Left lobe of liver (tissue), 2 donors: ENCODE measurements at regions not wholly inside any gene's neighbourhood (a gene's known extent, or its start where the extent isn't known, plus 50 kb on each side); places are given as distances from the start of the nearest gene placed in this dataset.
"Not testable (repeated sequence)": the region's sequence is repeated elsewhere in the genome, so short reads cannot be mapped to it uniquely, and the experiment has no call there.

ENCODE experiments used
- ATAC-seq: fragments of 200-7000 bp; cut with Tn5 transposase; one replicate; pipeline ENCODE4 v1.9.1; 2020; ENCODE audit warnings: mild to moderate bottlenecking, moderate library complexity
- DNase-seq: peaks from one replicate; pipeline ENCODE4 v3.0.0-alpha.2; 2020; ENCODE audit warnings: low spot score
- donor health status: DM: no; HTN: no; CAD: no; lungs with moderate emphysema.
- donor health status: DM: no; HTN: yes; CAD: no.

DNA sequence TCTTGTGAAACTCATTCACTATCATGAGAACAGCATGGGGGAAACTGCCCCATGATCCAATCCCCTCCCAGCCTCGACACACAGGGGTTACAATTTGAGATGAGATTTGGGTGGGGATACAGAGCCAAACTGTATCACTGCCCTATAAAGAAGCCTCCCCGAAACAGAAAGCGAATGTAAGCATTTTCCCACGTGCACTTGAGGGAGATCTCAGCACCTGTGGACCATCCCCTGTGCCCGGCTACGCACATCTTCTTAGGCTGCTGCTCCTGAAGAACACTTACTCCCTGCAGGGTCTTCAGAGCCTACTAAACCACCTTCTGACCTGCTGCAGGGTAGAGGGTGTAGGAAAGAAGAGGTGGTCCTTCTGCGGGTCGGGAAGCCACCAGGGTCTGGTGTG is 410.2 kb upstream of the IRX2 start:
- no peak for DNase-seq
- no peak for ATAC-seq

DNA sequence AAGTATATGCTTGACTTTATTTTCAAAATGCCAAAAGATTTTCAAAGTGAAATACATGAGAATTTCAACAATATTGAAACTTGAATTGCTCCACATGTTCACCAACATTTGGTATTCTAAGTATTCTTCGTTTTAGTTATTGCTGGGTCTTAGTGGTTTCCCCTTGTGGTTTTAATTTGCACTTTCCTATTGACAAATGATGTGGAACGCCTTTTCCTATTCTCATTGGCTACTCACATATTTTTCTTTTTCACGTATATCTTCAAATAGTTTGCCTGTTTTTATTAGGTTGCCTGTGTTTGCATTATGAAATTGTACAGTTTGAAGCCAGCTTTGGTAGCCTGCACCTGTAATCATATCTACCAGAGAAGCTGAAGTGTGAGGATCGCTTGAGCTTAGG is 405.7 kb upstream of the IRX2 start:
- DNase-seq (no peak), ATAC-seq (no peak)

DNA sequence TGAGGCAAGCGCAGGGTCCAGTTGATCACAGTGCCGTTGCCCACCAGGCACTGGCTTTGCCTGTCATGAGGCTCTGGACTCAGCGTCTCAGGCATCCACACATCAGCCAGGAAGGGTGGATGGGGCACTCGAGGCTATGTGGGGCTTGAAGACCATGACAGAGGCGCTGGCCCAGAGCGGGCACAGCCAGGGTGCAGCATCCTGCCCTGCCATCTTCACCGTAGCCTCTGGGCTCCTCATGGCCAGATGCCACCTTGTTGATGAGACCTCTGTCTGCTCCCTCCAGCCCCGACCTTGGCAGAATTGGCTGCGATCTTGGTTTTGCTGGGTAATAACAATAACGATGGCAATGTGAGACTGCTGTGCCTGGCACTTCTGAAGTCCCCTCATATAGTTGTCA is 404.2 kb upstream of the IRX2 start:
- ATAC-seq = no peak
- no peak for DNase-seq

DNA sequence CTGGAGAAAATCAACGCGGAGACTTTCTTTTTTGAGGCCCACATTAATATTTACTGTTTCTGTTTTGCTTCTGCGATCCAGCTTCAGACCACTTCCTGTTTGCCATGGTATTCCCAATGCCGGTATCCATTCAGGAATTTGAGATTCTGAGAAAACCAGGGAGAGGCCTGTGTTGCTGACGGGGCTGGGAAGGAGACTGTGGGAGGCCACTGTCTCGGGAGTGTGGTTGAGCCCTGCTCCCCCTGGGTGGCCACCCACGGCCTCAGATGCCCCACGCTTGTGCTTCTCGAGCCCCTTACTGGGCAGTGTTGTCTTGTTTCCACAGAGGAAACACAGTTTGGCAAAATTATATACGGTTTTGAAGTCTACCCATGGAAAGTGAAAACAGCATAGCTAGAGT is 403.6 kb upstream of the IRX2 start:
- no peak for DNase-seq
- ATAC-seq = no peak

DNA sequence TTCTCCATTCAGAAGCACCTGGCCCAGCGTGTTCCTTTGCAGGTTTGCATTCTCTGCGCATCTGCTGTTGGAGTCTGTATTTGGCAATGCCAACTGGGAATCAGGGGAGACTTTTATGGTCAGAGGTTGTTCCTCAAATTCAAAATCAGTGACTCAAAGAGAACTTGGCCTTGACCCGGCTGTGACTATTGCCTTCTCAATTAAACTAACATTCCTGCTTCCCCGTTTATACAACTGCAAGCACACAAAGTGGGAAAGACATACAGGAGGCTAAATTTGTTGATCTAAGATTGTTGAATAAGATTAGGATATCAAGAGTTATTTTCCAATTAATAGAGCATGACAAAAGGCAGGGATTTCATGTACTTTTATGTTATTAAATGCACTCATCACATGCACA is 402.4 kb upstream of the IRX2 start:
- ATAC-seq (no peak), DNase-seq (no peak)

DNA sequence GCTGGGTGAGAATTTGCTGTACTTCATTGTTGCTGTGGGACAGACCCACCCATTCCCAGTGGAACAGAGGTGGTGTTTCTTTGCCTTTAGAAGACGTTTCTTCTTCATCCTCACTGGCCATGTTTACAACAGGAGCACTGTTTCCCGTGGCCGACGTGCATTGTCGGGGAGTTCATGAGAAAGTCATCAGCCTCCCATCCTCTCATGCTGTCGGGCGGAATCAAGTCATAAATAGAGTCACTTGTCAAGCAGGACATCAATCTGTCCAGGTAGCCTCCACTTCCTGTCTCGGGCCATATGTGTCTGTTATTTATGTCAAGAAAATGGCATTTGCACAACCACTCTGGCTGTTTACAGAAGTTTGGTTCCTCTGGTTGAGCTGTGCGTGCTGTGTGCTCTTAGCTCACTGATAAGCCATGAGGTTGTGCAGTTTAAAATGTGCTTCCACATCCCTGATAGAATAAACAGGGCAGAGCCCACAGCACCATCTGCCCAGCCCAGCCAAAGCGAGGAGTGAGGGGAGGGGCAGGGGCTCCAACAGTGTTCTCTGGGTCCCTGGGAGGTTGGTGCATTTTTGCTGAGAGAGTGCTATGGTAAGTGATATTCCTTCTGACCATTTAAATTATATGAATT is 401.9 kb upstream of the IRX2 start:
- ATAC-seq (no peak), DNase-seq (no peak)

DNA sequence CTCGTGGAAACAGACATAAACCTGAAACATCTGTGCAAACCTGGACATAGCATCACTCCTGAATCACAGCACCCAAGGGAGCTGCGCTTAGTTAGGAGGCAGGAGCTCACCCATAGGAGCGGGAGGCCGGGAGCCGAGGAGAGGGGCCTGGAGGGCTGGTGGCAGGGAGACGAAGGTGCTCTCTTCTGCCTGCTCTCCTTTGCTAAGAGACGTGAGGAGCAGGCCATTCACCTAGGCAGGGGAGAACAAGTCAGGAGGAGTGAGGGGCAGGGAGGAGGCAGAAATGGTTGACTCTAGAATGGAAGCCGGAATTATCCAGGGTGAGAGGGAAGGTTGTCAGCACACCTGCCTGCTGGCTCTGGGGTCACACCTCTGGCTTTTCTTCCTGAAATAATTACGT is 398.4 kb upstream of the IRX2 start:
- DNase-seq (no peak), ATAC-seq (no peak)

DNA sequence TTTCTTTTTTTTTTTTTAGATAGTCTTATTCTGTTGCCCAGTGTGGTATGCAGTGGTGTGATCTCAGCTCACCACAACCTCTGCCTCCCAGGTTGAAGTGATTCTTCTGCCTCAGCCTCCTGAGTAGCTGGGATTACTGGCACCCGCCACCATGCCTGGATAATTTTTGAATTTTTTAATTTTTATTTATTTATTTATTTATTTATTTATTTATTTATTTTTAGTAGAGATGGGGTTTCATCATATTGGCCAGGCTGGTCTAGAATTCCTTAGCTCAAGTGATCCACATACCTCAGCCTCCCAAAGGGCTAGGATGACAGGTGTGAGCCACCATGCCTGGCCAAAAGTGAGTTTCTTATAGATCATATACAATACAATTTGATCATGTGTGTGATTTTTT is 395.9 kb upstream of the IRX2 start:
- not testable (repeated sequence) for ATAC-seq, DNase-seq

DNA sequence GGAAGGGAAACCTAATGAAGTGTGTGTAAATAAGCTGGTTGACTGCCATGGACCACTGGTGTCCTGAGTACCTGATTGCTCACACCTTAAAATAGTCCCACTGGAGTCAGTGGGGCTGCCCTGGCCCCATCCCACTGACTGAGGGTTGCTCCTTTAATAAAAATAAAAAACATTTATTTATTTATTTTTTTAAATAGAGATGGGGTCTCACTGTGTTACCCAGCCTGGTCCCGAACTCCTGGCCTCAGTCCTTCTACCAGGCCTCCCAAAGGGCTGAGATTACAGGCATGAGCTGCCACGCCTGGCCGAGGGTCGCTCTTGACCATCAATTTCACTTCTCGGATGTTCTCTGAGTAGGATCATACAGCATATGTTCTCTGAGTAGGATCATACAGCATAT is 394.2 kb upstream of the IRX2 start:
- DNase-seq = no peak
- no peak for ATAC-seq

DNA sequence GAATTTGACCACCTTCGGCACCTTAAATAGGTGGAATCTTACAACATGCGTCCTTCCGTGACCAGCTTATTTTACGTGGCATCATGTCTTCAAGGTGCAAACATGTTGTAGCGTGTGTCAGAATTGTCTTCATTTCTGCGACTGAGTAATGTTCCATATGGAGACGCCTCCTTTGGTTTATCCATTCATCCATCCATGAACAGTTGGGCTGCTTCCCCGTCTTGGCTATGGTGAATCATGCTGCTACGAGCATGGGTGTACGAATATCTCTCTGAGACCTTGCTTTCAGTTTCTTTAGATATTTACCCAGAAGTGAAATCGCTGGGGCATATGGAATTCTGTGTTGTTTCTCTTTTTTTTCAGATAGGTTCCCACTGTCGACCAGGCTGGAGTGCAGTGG is 391.9 kb upstream of the IRX2 start:
- ATAC-seq = no peak
- DNase-seq = no peak

DNA sequence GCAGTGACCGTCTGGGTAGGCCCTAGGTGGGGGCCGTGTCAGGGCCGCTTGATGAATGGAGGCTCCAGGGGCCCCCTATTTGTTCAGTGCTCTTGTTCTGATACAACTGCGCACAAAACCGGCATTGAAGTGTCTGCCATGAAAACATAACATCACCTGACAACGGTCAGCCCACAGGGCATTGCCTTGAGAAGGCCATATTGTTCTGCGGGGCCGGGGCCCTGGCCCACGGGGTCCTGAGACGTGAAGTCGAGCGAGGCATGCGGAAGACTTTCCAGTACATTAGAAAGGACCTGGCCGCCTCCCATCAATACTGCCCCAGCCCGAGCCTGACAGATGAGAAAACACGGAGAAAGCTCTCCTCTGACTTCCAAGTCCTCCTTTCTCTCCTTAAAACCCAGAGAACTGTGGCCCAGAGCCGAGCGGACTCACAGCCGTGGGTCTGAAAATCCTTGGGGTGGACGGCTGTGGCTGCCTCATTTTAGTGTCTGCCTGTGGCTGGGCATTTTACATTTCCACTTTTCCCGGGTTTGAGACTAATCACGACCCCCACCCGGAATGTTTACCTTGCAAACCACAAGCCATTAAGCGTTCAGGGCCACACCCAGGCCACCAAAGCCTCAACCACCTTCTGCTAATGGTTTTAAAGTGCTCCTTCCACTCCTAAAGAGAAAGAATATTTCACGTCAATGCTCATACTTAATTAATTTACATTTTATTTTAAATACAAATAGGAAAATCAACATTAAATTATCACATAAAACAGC is 391.0 kb upstream of the IRX2 start:
- ATAC-seq (no peak), DNase-seq (no peak)

DNA sequence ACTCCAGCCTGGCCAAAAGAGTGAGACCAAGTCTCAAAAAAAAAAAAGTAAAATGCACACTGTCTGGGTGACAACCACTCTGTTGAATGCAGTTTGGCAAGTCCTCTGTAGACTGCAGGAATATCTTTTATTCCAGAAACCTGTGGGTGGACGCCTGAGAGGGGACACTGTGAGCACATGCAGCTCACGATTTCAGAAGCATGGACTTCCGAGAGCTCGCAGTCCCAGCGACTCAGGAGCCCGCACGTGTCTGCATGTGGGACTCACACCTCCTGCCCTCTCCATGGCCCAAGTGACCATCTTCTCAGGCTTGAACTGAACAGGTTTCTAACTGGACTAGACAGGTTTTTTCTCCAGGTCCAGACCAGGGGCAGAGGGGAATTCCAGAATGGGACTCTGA is 388.6 kb upstream of the IRX2 start:
- ATAC-seq (no peak), DNase-seq (no peak)

DNA sequence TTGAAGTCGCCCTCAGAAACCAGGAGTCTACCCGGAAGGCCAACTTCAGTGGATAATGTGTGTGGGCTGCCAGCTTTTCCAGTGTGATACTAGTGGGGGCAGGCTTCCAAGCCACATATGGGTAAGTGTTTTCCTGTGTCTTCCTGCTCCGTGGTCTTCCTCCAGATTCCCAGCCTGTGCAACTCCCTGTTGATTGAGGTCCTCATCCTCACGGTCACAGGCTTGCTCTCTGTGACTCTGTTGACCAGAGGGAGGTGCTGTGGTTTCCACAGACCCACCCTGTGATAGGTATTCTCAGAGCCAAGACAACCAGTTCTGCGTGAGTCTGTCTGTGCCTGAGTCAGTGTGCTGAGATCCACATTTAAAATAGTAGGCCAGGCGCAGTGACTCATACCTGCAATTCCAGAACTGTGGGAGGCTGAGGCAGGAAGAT is 388.0 kb upstream of the IRX2 start:
- DNase-seq (no peak), ATAC-seq (no peak)

DNA sequence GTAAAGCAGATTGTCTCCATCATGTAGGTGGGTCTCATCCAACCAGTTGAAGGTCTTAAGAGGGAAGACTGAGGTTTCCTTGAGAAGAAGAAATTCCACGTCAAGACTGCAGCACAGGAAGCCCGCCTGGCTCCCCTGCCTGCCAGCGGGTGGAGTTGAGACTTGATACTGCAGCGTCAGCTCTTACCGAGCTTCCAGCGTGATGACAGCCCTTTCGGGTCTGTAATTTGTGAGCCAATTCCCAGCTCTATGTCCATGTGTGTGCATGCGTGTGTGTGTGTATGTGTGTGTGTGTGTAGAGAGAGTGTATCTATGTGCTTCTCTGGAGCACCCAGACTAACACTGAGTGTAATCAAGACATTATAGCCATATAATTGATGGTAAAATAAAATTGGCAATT is 379.7 kb upstream of the IRX2 start:
- ATAC-seq (no peak), DNase-seq (no peak)

DNA sequence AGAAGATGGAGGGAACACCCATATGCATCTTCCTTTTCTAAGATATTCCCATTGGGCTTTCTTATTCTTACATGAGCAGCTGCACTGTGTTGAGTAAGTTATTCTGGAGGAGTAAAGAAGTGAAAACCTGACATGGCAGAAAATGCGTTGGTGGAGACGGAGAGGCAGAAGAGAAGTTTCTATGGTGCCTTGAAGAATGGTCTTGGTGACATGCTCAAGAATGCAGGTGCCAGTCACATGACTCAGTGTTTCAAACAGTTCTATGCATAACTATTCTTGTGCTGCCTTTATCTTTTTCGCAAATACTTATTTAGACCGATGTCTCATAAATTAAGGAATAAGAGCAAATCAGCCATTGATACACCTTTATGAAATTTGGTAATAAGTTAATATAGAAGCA is 377.8 kb upstream of the IRX2 start:
- ATAC-seq = no peak
- DNase-seq = no peak

DNA sequence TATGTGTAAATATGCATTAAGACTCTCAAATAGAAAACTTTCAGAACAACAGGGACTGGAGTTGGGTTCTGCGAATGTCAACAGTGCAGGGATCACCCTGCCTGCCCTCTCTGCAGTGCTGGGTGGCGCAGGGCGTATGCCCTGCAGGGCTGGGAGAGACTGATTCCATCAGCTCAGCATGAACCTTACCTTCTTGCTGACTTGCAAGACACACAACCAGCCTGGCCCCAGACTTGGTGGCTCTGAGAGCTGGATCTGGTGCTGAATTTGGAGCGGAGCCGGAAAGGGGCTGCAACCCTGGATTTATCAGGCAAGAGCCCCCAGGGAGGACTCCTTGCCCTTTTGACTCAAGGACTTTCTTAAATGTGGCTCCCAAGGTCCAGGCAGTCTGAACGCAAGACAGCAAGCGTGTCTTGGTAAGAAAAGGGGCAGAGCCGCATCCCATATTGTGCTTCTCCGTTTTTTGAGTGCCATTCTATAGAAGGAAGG is 376.0 kb upstream of the IRX2 start:
- ATAC-seq (no peak), DNase-seq (no peak)

DNA sequence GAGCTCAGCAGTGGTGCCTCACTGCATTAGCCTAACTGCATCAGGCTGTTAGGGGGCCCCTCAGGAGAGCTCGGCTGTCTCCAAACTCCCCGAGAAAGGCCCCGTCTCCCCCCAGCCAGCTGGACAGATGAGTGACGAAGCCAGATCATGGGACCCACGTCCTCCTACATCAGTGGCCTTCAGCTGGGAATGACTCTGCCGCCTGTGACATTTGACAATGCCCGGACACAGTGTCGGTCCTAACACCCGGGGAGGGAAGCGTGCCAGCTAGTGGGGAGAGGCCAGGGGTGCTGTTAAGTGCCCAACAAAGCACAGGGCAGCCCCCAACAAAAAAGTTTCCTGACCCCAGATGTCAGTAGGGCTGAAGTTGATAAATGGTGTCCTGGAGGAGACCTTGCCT is 375.2 kb upstream of the IRX2 start:
- DNase-seq = no peak
- ATAC-seq = no peak

DNA sequence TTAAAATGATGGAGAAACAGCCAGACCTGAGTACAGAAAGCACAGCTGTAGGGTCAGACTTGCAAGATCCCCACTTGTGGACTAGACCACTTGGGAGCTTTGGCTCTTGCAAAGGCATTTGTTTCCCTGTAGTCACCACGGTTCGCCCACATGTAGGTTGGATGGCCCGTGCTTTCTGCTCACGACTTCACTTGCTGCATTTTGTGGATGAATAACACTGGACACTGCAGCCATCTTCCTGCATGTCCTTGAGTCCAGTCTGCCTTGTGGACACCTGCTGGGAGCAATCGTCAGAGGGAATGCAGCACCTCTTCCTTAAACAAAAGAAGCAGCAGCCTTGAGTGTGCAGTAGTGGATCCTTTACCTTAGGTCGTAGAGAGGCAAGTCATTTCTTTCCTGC is 372.9 kb upstream of the IRX2 start:
- ATAC-seq = no peak
- DNase-seq = no peak

DNA sequence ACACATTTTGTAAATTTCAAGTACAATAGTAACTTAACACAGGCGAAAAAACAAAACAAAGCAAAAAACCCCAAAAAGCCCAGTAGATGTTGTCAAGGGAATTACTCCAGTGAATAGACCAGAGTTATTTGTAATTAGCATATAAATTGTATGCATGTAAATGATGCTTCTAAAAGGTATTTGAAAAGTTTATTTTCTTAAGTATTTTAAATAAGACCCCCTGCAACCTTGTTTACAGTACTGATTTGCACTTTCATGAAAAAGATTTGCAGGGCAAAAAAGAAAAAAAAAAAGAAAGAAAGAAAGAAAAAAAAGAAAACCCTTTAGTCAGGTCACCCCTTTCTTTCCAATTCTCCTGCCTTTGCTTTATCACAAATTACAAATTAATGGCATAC is 372.3 kb upstream of the IRX2 start:
- DNase-seq = no peak
- no peak for ATAC-seq

DNA sequence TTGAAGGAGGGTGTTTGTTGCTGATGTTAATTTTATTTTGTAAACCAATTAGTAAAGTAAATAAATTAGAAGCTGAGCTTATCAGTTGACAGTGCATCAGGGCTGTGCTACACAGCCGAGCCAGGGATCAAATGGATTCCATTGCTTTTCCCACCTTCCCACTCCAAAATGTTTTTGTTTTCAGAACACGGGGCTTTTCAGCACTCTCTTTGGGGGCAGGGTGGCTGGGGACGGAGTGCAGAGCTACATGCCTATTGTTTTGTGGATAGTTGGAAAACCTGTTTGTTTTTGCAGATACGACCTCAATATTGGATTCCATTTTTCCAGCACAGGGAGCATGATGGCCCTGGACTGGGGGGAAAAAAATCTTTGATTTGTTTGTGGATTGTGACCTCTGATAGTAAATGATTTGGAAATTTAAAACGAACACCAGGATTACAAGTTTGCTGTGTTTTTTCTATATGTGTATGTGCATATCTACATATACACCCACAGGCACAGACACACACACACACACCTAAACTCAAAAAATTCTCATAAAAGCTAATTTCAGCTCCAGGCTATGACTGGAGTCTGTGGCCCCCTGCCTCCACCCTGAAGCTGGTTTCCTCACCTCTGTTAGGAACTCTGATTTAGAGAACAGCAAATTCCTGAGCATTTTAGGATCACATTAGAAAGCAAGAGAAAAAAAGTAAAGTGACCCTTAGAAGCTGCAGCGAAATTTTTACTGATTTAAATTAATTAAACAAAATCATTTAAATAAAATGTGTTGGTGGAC is 371.7 kb upstream of the IRX2 start:
- no peak for DNase-seq
- no peak for ATAC-seq

DNA sequence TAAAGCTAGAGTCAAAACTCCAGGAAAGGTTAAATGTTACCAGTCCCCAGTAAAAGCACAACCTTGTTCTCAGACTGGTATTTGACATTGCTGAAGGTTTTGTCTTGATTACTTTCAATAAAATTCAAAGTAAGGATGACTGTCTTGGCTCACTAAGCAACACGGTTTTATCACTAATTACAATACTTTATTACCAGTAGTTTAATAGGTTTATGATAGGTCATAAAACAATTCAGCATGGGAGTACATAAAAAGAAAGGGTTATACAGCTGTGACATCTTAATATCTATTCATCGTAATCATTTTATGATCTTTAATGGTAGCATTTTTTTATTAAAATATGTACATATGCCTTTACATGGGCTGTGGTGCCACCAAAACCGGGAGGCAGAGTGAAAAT is 370.7 kb upstream of the IRX2 start:
- ATAC-seq (no peak), DNase-seq (no peak)

DNA sequence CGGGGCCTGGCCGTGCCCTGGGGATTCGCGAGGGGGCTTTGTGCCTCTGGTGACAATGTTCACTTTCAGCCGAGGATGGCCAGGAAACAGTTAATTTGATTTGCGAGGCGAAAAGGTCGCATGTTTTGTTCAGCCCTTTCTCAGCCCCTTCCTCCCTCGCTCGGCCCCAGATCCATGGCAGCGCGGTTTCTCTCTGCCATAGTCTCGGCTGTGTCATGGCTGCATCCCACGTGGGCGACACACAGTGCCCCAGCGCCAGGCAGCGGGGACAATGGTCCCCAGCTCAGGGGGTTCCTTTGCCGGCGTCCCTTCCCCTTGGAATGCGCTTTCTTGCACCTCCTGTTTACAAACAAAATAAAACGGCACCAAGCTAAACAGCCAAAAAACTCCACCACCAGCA is 370.3 kb upstream of the IRX2 start:
- no peak for ATAC-seq
- DNase-seq = no peak
